ENCODE measurements at regions not wholly inside any gene's neighbourhood (a gene's known extent, or its start where the extent isn't known, plus 50 kb on each side); places are given as distances from the start of the nearest gene placed in this dataset.

GRCh38 chr5:6307304-6307703 is 71.0 kb downstream of the MED10 start:
- no peak for DNase-seq (ENCODE audit: low spot score)
- no peak for TF ChIP-seq CTCF (IDR thresholded peaks at IDR 0.05; ENCODE audit: extremely low read depth, missing control alignments)

- no peak for TF ChIP-seq CTCF (IDR thresholded peaks at IDR 0.05; ENCODE audit: extremely low read depth, missing control alignments)
- no peak for DNase-seq (ENCODE audit: low spot score)
Measured at GRCh38 chr5:6305853-6306252, 72.5 kb downstream of the MED10 start.

GRCh38 chr5:6302684-6303083 is 75.7 kb downstream of the MED10 start:
- DNase-seq (ENCODE audit: low spot score): no peak
- no peak for TF ChIP-seq CTCF (IDR thresholded peaks at IDR 0.05; ENCODE audit: extremely low read depth, missing control alignments)

- TF ChIP-seq CTCF (IDR thresholded peaks at IDR 0.05; ENCODE audit: extremely low read depth, missing control alignments): no peak
- no peak for DNase-seq (ENCODE audit: low spot score)
Measured at GRCh38 chr5:6302075-6302474, 76.3 kb downstream of the MED10 start.

GRCh38 chr5:6296524-6296923 is 81.8 kb downstream of the MED10 start:
- DNase-seq (ENCODE audit: low spot score): no peak
- no peak for TF ChIP-seq CTCF (IDR thresholded peaks at IDR 0.05; ENCODE audit: extremely low read depth, missing control alignments)

GRCh38 chr5:6291961-6292360 is 86.4 kb downstream of the MED10 start:
- TF ChIP-seq CTCF (IDR thresholded peaks at IDR 0.05; ENCODE audit: extremely low read depth, missing control alignments): peak; percentile 3
- no peak for DNase-seq (ENCODE audit: low spot score)

GRCh38 chr5:6289239-6289638 is 89.1 kb downstream of the MED10 start:
- TF ChIP-seq CTCF (IDR thresholded peaks at IDR 0.05; ENCODE audit: extremely low read depth, missing control alignments): no peak
- no peak for DNase-seq (ENCODE audit: low spot score)
